NCI-H524 treated with DMSO at 0.1 percent for 48 hours (cell line): ENCODE measurements at regions not wholly inside any gene's neighbourhood (a gene's known extent, or its start where the extent isn't known, plus 50 kb on each side); places are given as distances from the start of the nearest gene placed in this dataset.
A peak's percentile ranks its signal among the peaks of the same experiment; 100 is the strongest.
"Not testable (repeated sequence)": the region's sequence is repeated elsewhere in the genome, so short reads cannot be mapped to it uniquely, and the experiment has no call there.

Experiments
- DNase-seq: peaks from one replicate; lab custom pipeline; 2025; lab: John Stamatoyannopoulos, UW

- no peak for DNase-seq
Measured at GRCh38 chr14:45619831-45620230, 366.8 kb upstream of the MIS18BP1 start.

- DNase-seq: peak; percentile 26
Measured at GRCh38 chr14:45610318-45610717, 357.3 kb upstream of the MIS18BP1 start.

GRCh38 chr14:45587142-45587541, 334.1 kb upstream of the MIS18BP1 start:
- no peak for DNase-seq

GRCh38 chr14:45559626-45560025, 306.6 kb upstream of the MIS18BP1 start:
- no peak for DNase-seq

- no peak for DNase-seq
Measured at GRCh38 chr14:45558183-45558582, 305.2 kb upstream of the MIS18BP1 start.

GRCh38 chr14:45553981-45554380, 301.0 kb upstream of the MIS18BP1 start:
- no peak for DNase-seq

- DNase-seq: not testable (repeated sequence)
Measured at GRCh38 chr14:45551240-45551820, 298.3 kb upstream of the MIS18BP1 start.

- DNase-seq: no peak
Measured at GRCh38 chr14:45531022-45531421, 278.0 kb upstream of the MIS18BP1 start.

- DNase-seq: peak; percentile 55
Measured at GRCh38 chr14:45526715-45527549, 273.9 kb upstream of the MIS18BP1 start.

- no peak for DNase-seq
Measured at GRCh38 chr14:45519766-45520165, 266.8 kb upstream of the MIS18BP1 start.

- no peak for DNase-seq
Measured at GRCh38 chr14:45492876-45493275, 239.9 kb upstream of the MIS18BP1 start.

GRCh38 chr14:45491914-45492313, 238.9 kb upstream of the MIS18BP1 start:
- DNase-seq: no peak

GRCh38 chr14:45486599-45486998, 233.6 kb upstream of the MIS18BP1 start:
- DNase-seq: no peak

GRCh38 chr14:45467023-45467422, 214.0 kb upstream of the MIS18BP1 start:
- DNase-seq: no peak

- DNase-seq: no peak
Measured at GRCh38 chr14:45434221-45434620, 181.2 kb upstream of the MIS18BP1 start.

GRCh38 chr14:45426685-45427282, 173.8 kb upstream of the MIS18BP1 start:
- peak; percentile 55 for DNase-seq

- DNase-seq: no peak
Measured at GRCh38 chr14:45406942-45407341, 153.9 kb upstream of the MIS18BP1 start.

- no peak for DNase-seq
Measured at GRCh38 chr14:45400950-45401640, 148.1 kb upstream of the MIS18BP1 start.

GRCh38 chr14:45400509-45400908, 147.5 kb upstream of the MIS18BP1 start:
- DNase-seq: no peak

GRCh38 chr14:45381091-45381490, 128.1 kb upstream of the MIS18BP1 start:
- DNase-seq: no peak

- DNase-seq: no peak
Measured at GRCh38 chr14:45377166-45377565, 124.2 kb upstream of the MIS18BP1 start.

- DNase-seq: no peak
Measured at GRCh38 chr14:45373877-45374276, 120.9 kb upstream of the MIS18BP1 start.
